ENCODE measurements at regions not wholly inside any gene's neighbourhood (a gene's known extent, or its start where the extent isn't known, plus 50 kb on each side); places are given as distances from the start of the nearest gene placed in this dataset.

- ATAC-seq (ENCODE audit: insufficient read depth, low FRiP score) (no peak), DNase-seq (no peak)
- WGBS, 2 donors: 50 to 72% methylated on average over 4 of the region's 4 CpGs
- Histone ChIP-seq H3K27me3 (ENCODE audit: control insufficient read depth in 3 of 3, insufficient read depth in 3 of 3, low read length in 2 of 3) (no peaks in the 10 kb centered on the region), H3K4me3 (no peak overlapping the region), H3K27ac (ENCODE audit: low read depth in 1 of 2, low read length in 1 of 2) (no peak overlapping the region), H3K9ac (ENCODE audit: insufficient read depth in 1 of 2, low read length in 2 of 2) (no peak overlapping the region), H3K9me3 (ENCODE audit: control insufficient read depth in 4 of 4, insufficient read depth in 3 of 4, low read length in 3 of 4) (no peaks in the 10 kb centered on the region), H3K4me1 (ENCODE audit: control insufficient read depth in 5 of 5, insufficient read depth in 5 of 5, low read length in 5 of 5) (peaks cover 0 to 7% (median 0%) of the 10 kb centered on the region in 5 donors), H3K36me3 (ENCODE audit: control insufficient read depth in 4 of 4, insufficient read depth in 4 of 4, low read length in 4 of 4) (no peaks in the 10 kb centered on the region)
- TF ChIP-seq, protein P1, sequence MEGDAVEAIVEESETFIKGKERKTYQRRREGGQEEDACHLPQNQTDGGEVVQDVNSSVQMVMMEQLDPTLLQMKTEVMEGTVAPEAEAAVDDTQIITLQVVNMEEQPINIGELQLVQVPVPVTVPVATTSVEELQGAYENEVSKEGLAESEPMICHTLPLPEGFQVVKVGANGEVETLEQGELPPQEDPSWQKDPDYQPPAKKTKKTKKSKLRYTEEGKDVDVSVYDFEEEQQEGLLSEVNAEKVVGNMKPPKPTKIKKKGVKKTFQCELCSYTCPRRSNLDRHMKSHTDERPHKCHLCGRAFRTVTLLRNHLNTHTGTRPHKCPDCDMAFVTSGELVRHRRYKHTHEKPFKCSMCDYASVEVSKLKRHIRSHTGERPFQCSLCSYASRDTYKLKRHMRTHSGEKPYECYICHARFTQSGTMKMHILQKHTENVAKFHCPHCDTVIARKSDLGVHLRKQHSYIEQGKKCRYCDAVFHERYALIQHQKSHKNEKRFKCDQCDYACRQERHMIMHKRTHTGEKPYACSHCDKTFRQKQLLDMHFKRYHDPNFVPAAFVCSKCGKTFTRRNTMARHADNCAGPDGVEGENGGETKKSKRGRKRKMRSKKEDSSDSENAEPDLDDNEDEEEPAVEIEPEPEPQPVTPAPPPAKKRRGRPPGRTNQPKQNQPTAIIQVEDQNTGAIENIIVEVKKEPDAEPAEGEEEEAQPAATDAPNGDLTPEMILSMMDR (IDR thresholded peaks at IDR 0.05; ENCODE audit: control extremely low read depth, extremely low read depth): no peak
Measured at GRCh38 chr10:105757302-105757701, 1116.2 kb downstream of the SORCS3 start.

- 37 to 61% methylated on average over 3 of the region's 3 CpGs for WGBS, 2 donors
- TF ChIP-seq, protein P1 (IDR thresholded peaks at IDR 0.05; ENCODE audit: control extremely low read depth, extremely low read depth): no peak
- Histone ChIP-seq H3K36me3 (ENCODE audit: control insufficient read depth in 4 of 4, insufficient read depth in 4 of 4, low read length in 4 of 4) (no peaks in the 10 kb centered on the region), H3K9me3 (ENCODE audit: control insufficient read depth in 4 of 4, insufficient read depth in 3 of 4, low read length in 3 of 4) (no peaks in the 10 kb centered on the region), H3K27me3 (ENCODE audit: control insufficient read depth in 3 of 3, insufficient read depth in 3 of 3, low read length in 2 of 3) (no peaks in the 10 kb centered on the region), H3K9ac (ENCODE audit: insufficient read depth in 1 of 2, low read length in 2 of 2) (no peak overlapping the region), H3K4me1 (ENCODE audit: control insufficient read depth in 5 of 5, insufficient read depth in 5 of 5, low read length in 5 of 5) (peaks cover 0 to 7% (median 0%) of the 10 kb centered on the region in 5 donors), H3K4me3 (no peak overlapping the region), H3K27ac (ENCODE audit: low read depth in 1 of 2, low read length in 1 of 2) (no peak overlapping the region)
- DNase-seq (peak in 1 of 3 donors; percentile 9), ATAC-seq (ENCODE audit: insufficient read depth, low FRiP score) (no peak)
Measured at GRCh38 chr10:105756386-105756785, 1115.3 kb downstream of the SORCS3 start.

DNA sequence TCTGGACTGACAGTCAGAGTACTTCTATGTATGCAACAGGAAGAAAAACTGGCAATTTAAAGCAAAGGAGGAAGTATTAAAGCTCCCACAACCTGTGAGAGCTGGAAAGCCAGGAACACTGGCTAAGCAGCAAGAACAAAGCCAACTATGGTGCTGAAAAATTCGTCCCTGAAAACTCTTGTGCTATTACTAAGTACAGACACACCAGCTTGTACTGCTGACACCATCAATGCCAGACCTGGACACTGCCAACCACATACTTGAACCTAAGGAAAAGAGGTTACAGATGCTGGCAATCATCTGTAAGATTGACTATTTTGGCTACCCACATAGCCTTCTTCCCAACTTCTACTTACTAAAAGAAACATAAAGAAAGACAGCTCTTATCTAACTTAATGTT lies 1110.6 kb downstream of the SORCS3 start:
- Histone ChIP-seq H3K4me3 (no peak overlapping the region), H3K9me3 (ENCODE audit: control insufficient read depth in 4 of 4, insufficient read depth in 3 of 4, low read length in 3 of 4) (no peaks in the 10 kb centered on the region), H3K36me3 (ENCODE audit: control insufficient read depth in 4 of 4, insufficient read depth in 4 of 4, low read length in 4 of 4) (no peaks in the 10 kb centered on the region), H3K27ac (ENCODE audit: low read depth in 1 of 2, low read length in 1 of 2) (no peak overlapping the region), H3K9ac (ENCODE audit: insufficient read depth in 1 of 2, low read length in 2 of 2) (no peak overlapping the region), H3K4me1 (ENCODE audit: control insufficient read depth in 5 of 5, insufficient read depth in 5 of 5, low read length in 5 of 5) (peaks cover 0 to 4% (median 0%) of the 10 kb centered on the region in 5 donors), H3K27me3 (ENCODE audit: control insufficient read depth in 3 of 3, insufficient read depth in 3 of 3, low read length in 2 of 3) (no peaks in the 10 kb centered on the region)
- ATAC-seq (ENCODE audit: insufficient read depth, low FRiP score) (no peak), DNase-seq (no peak)
- WGBS, 2 donors: 35 to 47% methylated on average over 1 of the region's 1 CpG
- TF ChIP-seq, protein P1 (IDR thresholded peaks at IDR 0.05; ENCODE audit: control extremely low read depth, extremely low read depth): no peak

DNA sequence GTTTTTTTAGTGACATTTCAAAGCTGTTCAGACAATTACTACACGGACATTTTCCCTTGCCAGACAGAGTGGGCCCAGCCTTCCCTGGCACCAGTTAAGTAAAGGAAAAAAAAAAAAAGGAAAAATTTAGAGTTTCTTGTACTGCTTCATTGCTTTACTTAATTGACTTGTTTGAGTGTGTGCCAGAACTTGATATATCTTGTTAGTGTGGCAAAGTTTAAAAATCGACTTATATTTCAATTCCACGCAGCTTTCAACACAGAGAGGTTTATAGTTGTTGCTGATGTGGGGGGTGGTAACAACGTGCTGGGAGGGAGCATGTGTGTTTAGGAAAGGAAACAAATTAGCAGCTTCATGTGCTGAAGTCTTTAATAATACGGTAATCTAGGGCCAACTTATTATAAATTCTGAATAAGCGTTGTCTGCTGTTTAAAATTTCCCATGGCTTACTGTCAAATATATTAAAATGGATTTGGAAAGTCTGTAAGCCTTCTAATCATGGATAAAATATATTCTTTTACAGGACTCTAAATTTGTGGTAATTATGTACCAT lies 1104.6 kb downstream of the SORCS3 start:
- Histone ChIP-seq H3K9ac (ENCODE audit: insufficient read depth in 1 of 2, low read length in 2 of 2) (no peak overlapping the region), H3K27me3 (ENCODE audit: control insufficient read depth in 3 of 3, insufficient read depth in 3 of 3, low read length in 2 of 3) (no peaks in the 10 kb centered on the region), H3K9me3 (ENCODE audit: control insufficient read depth in 4 of 4, insufficient read depth in 3 of 4, low read length in 3 of 4) (no peaks in the 10 kb centered on the region), H3K36me3 (ENCODE audit: control insufficient read depth in 4 of 4, insufficient read depth in 4 of 4, low read length in 4 of 4) (no peaks in the 10 kb centered on the region), H3K4me1 (ENCODE audit: control insufficient read depth in 5 of 5, insufficient read depth in 5 of 5, low read length in 5 of 5) (peaks cover 0 to 2% (median 0%) of the 10 kb centered on the region in 5 donors), H3K4me3 (no peak overlapping the region), H3K27ac (ENCODE audit: low read depth in 1 of 2, low read length in 1 of 2) (no peak overlapping the region)
- 80 to 83% methylated on average over 6 of the region's 6 CpGs for WGBS, 2 donors
- DNase-seq: no peak
- ATAC-seq (ENCODE audit: insufficient read depth, low FRiP score): no peak
- TF ChIP-seq, protein P1 (IDR thresholded peaks at IDR 0.05; ENCODE audit: control extremely low read depth, extremely low read depth): no peak

Measured in lung (tissue), 11 donors.